ENCODE measurements at regions not wholly inside any gene's neighbourhood (a gene's known extent, or its start where the extent isn't known, plus 50 kb on each side); places are given as distances from the start of the nearest gene placed in this dataset.

DNA sequence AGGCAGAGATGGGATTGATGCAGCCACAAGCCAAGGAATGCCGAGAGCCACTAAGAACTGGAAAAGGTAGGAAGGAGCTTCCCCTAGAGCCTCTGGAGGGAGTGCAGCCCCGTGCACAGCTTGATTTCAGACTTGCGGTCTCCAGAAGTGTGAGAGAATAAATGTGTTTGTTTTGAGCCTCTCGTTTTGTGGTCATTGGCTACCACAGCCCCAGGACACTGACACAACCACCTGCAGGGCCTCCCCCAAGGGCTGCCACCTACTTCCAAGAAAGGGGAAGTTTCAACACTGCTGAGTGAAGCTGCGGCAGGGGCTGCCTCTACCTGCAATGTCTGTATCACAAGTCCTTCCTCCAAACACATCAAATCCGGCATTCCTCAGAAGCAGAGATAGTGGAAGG lies 346.9 kb downstream of the C16orf95 start:
- H3K4me1 ChIP-seq: no peaks in the 10 kb centered on the region

GRCh38 chr16:86970726-86971125 lies 346.5 kb downstream of the C16orf95 start:
- TF ChIP-seq, protein P1, sequence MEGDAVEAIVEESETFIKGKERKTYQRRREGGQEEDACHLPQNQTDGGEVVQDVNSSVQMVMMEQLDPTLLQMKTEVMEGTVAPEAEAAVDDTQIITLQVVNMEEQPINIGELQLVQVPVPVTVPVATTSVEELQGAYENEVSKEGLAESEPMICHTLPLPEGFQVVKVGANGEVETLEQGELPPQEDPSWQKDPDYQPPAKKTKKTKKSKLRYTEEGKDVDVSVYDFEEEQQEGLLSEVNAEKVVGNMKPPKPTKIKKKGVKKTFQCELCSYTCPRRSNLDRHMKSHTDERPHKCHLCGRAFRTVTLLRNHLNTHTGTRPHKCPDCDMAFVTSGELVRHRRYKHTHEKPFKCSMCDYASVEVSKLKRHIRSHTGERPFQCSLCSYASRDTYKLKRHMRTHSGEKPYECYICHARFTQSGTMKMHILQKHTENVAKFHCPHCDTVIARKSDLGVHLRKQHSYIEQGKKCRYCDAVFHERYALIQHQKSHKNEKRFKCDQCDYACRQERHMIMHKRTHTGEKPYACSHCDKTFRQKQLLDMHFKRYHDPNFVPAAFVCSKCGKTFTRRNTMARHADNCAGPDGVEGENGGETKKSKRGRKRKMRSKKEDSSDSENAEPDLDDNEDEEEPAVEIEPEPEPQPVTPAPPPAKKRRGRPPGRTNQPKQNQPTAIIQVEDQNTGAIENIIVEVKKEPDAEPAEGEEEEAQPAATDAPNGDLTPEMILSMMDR (IDR thresholded peaks at IDR 0.05): no peak
- ATAC-seq (no peak), DNase-seq (no peak)
- no peak overlapping the region for H3K4me3 ChIP-seq
- H3K27me3 ChIP-seq (ENCODE audit: low read depth): no peaks in the 10 kb centered on the region
- intact Hi-C loops (cut with DNase I): no loop called here
- H3K4me1 ChIP-seq: no peaks in the 10 kb centered on the region
- no peaks in the 10 kb centered on the region for H3K9me3 ChIP-seq
- H3K27ac ChIP-seq: no peak overlapping the region
- H3K36me3 ChIP-seq: no peaks in the 10 kb centered on the region

More for the DNA sequence above, 346.9 kb downstream of the C16orf95 start:
- ATAC-seq: no peak
- no peaks in the 10 kb centered on the region for H3K36me3 ChIP-seq
- intact Hi-C loops (cut with DNase I): no loop called here
- DNase-seq: no peak
- TF ChIP-seq, protein P1 (IDR thresholded peaks at IDR 0.05): no peak
- H3K4me3 ChIP-seq: no peak overlapping the region
- no peaks in the 10 kb centered on the region for H3K9me3 ChIP-seq
- H3K27ac ChIP-seq: no peak overlapping the region
- H3K27me3 ChIP-seq (ENCODE audit: low read depth): no peaks in the 10 kb centered on the region

- Histone ChIP-seq H3K27me3 (ENCODE audit: low read depth) (no peaks in the 10 kb centered on the region), H3K4me3 (no peak overlapping the region), H3K4me1 (no peaks in the 10 kb centered on the region), H3K36me3 (no peaks in the 10 kb centered on the region), H3K27ac (no peak overlapping the region), H3K9me3 (no peaks in the 10 kb centered on the region)
- peak; percentile 20 for DNase-seq
- intact Hi-C loops (cut with DNase I): no loop called here
- TF ChIP-seq, protein P1 (IDR thresholded peaks at IDR 0.05): no peak
- ATAC-seq: no peak
Measured at GRCh38 chr16:86971251-86971650, 345.9 kb downstream of the C16orf95 start.

- Histone ChIP-seq H3K9me3 (no peaks in the 10 kb centered on the region), H3K36me3 (no peaks in the 10 kb centered on the region), H3K27ac (no peak overlapping the region), H3K27me3 (ENCODE audit: low read depth) (peaks cover 3% of the 10 kb centered on the region), H3K4me3 (no peak overlapping the region), H3K4me1 (no peaks in the 10 kb centered on the region)
- peak; percentile 20 for DNase-seq
- intact Hi-C loops (cut with DNase I): no loop called here
- TF ChIP-seq, protein P1 (IDR thresholded peaks at IDR 0.05): no peak
- ATAC-seq: no peak
Measured at GRCh38 chr16:86974120-86974519, 343.1 kb downstream of the C16orf95 start.

- TF ChIP-seq, protein P1 (IDR thresholded peaks at IDR 0.05): no peak
- DNase-seq: no peak
- intact Hi-C loops (cut with DNase I): no loop called here
Measured at GRCh38 chr16:86975445-86975844, 341.7 kb downstream of the C16orf95 start.

More at GRCh38 chr16:86975445-86975844, 341.7 kb downstream of the C16orf95 start:
- Histone ChIP-seq H3K4me1 (no peaks in the 10 kb centered on the region), H3K27ac (no peak overlapping the region), H3K4me3 (no peak overlapping the region), H3K36me3 (no peaks in the 10 kb centered on the region), H3K27me3 (ENCODE audit: low read depth) (peaks cover 3% of the 10 kb centered on the region), H3K9me3 (no peaks in the 10 kb centered on the region)
- no peak for ATAC-seq
